Astrocyte (in vitro differentiated cells and primary cell): ENCODE measurements at regions not wholly inside any gene's neighbourhood (a gene's known extent, or its start where the extent isn't known, plus 50 kb on each side); places are given as distances from the start of the nearest gene placed in this dataset.

ENCODE experiments used
- EZH2 ChIP-seq: IDR thresholded peaks from 2 replicates; pipeline ENCODE4 v1.6.1; 2012; ENCODE audit warnings: mild to moderate bottlenecking, low read length, inconsistent platforms; ENCODE audit not compliant: insufficient read depth
- TF ChIP-seq, protein P1 (sequence below): IDR thresholded peaks from 2 replicates; pipeline ENCODE4 v1.5.1; 2011; ENCODE audit warnings: low read depth, mild to moderate bottlenecking, inconsistent platforms, low read length, moderate library complexity; ENCODE audit not compliant: insufficient read depth

DNA sequence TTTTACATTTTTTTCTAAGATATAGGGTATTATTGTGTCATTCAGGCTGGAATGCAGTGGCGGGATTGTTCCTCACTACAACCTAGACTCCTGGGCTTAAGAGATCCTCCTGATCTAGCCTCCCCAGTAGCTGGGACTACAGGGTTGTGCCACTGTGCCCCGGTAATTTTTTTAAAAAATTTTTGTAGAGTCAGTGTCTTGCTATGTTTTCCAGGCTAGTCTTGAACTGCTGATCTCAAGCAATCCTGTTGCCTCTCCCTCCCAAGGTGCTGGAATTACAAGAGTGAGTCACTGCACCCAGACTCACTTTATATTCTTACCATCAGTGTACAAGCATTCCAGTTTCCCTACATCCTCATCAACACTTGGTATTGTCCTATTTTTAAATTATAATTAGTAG is 156.4 kb upstream of the GYPA start:
- TF ChIP-seq, protein P1, sequence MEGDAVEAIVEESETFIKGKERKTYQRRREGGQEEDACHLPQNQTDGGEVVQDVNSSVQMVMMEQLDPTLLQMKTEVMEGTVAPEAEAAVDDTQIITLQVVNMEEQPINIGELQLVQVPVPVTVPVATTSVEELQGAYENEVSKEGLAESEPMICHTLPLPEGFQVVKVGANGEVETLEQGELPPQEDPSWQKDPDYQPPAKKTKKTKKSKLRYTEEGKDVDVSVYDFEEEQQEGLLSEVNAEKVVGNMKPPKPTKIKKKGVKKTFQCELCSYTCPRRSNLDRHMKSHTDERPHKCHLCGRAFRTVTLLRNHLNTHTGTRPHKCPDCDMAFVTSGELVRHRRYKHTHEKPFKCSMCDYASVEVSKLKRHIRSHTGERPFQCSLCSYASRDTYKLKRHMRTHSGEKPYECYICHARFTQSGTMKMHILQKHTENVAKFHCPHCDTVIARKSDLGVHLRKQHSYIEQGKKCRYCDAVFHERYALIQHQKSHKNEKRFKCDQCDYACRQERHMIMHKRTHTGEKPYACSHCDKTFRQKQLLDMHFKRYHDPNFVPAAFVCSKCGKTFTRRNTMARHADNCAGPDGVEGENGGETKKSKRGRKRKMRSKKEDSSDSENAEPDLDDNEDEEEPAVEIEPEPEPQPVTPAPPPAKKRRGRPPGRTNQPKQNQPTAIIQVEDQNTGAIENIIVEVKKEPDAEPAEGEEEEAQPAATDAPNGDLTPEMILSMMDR: no peak
- no peak for TF ChIP-seq EZH2
